Bronchial epithelial cell (primary cell): ENCODE measurements at regions not wholly inside any gene's neighbourhood (a gene's known extent, or its start where the extent isn't known, plus 50 kb on each side); places are given as distances from the start of the nearest gene placed in this dataset.

Source experiments
- DNase-seq: peaks from one replicate; pipeline ENCODE4 v3.0.0-alpha.2; 2010; ENCODE audit warnings: low read depth
- FAIRE-seq: peaks from 2 replicates; lab custom pipeline; 2011; peaks lifted over from hg19 to GRCh38; lab: Jason Lieb, UNC
- H3K27me3 ChIP-seq: 2 replicates; pipeline ENCODE4 v1.5.1; 2011; ENCODE audit warnings: low read length; ENCODE audit not compliant: control insufficient read depth, insufficient read depth
- H3K36me3 ChIP-seq: 2 replicates; pipeline ENCODE4 v1.5.1; 2011; ENCODE audit warnings: low read length; ENCODE audit not compliant: control insufficient read depth, insufficient read depth
- H3K4me3 ChIP-seq: 2 replicates; pipeline ENCODE4 v1.5.1; 2011; ENCODE audit warnings: mild to moderate bottlenecking, low read depth, low read length, control low read depth
- CTCF ChIP-seq: IDR thresholded peaks from 2 replicates; pipeline ENCODE4 v1.5.1; 2011; ENCODE audit warnings: mild to moderate bottlenecking, moderate library complexity, low read length, control low read depth, inconsistent platforms; ENCODE audit not compliant: insufficient read depth, severe bottlenecking

GRCh38 chr6:125480571-125480970 lies 178.8 kb upstream of the HDDC2 start:
- H3K27me3 ChIP-seq: peaks cover 5% of the 10 kb centered on the region
- no peaks in the 10 kb centered on the region for H3K36me3 ChIP-seq
- FAIRE-seq (no peak), DNase-seq (no peak)
- no peak overlapping the region for H3K4me3 ChIP-seq
- no peak for TF ChIP-seq CTCF

GRCh38 chr6:125481056-125481455 lies 179.3 kb upstream of the HDDC2 start:
- TF ChIP-seq CTCF: no peak
- Histone ChIP-seq H3K36me3 (no peaks in the 10 kb centered on the region), H3K27me3 (peaks cover 5% of the 10 kb centered on the region), H3K4me3 (no peak overlapping the region)
- DNase-seq (no peak), FAIRE-seq (no peak)

- TF ChIP-seq CTCF: no peak
- DNase-seq (no peak), FAIRE-seq (no peak)
- peaks cover 3% of the 10 kb centered on the region for H3K27me3 ChIP-seq
- H3K4me3 ChIP-seq: no peak overlapping the region
- no peaks in the 10 kb centered on the region for H3K36me3 ChIP-seq
Measured at GRCh38 chr6:125485757-125486156, 184.0 kb upstream of the HDDC2 start.

GRCh38 chr6:125486881-125487280 lies 185.1 kb upstream of the HDDC2 start:
- FAIRE-seq: no peak
- Histone ChIP-seq H3K4me3 (no peak overlapping the region), H3K36me3 (no peaks in the 10 kb centered on the region), H3K27me3 (peaks cover 3% of the 10 kb centered on the region)
- TF ChIP-seq CTCF: no peak
- no peak for DNase-seq

GRCh38 chr6:125489579-125490285 lies 188.0 kb upstream of the HDDC2 start:
- no peaks in the 10 kb centered on the region for H3K36me3 ChIP-seq
- DNase-seq (no peak), FAIRE-seq (no peak)
- no peaks in the 10 kb centered on the region for H3K27me3 ChIP-seq
- no peak overlapping the region for H3K4me3 ChIP-seq
- TF ChIP-seq CTCF: no peak
